EH (cell line): ENCODE measurements at regions not wholly inside any gene's neighbourhood (a gene's known extent, or its start where the extent isn't known, plus 50 kb on each side); places are given as distances from the start of the nearest gene placed in this dataset.
"Not testable (repeated sequence)": the region's sequence is repeated elsewhere in the genome, so short reads cannot be mapped to it uniquely, and the experiment has no call there.

Experiments
- DNase-seq: peaks from one replicate; pipeline ENCODE4 v3.0.0-alpha.2; 2015; ENCODE audit warnings: low read depth

- DNase-seq: not testable (repeated sequence)
These were observed 1441.2 kb upstream of the ACVR2A start for GRCh38 chr2:146403546-146404160.

DNA sequence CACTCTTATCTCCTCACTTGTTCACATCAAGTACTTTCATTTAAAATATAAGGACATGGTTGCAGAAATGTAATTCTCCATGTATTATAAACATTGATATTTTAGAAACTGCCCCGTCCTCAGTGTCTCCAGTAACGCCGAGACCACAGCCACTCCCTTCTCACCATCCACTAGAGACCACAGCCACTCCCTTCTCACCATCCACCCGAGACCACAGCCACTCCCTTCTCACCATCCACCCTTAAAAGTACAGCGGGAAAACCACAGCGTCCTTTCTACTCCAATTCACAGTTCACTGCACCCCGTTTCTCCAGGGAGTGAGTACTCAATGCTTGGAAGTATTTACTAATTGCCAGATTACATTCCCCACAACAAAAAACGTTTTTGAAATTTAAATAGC lies 1452.2 kb upstream of the ACVR2A start:
- DNase-seq: no peak

- DNase-seq: no peak
These were observed 1452.6 kb upstream of the ACVR2A start for GRCh38 chr2:146392186-146392585.

DNA sequence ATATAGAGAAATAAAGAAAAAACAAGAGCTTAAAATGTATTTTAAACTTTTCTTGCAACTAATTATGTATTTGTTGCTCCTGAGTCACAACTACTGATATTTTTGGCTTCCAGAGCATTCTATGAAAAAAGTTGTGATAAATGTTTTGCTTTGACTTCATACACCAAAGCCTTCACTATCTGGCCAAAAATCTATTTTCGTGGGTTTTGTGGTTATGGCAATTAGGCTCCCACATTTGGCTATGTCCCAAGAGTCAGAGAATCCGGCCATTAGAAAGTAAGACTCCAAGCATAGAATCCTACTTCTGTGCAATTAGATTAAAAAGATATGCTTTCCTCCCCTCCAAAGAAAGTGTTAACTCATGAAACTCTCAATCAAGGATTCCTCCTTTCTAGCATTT lies 1456.1 kb upstream of the ACVR2A start:
- peak; percentile 73 for DNase-seq

GRCh38 chr2:146386096-146386495 lies 1458.7 kb upstream of the ACVR2A start:
- DNase-seq: no peak

DNA sequence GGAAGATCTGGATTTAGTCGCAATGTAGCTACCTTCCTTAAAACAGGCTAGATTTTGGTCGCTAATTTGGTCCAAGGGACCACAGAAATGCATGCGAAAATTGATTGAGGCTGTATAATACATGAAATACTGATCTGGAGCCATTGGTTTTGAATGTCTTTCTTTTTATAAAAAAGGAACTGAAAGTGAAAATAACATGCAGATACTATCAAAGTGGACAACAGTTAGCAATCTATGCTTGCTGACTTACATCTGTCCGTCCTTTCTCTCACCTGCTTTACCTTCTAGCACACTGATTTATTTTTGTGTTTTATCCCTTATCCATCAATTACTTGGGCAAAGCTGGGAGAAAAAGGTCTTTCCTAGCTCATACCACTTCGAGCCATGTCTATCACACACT lies 1459.8 kb upstream of the ACVR2A start:
- no peak for DNase-seq

- DNase-seq: no peak
These were observed 1468.2 kb upstream of the ACVR2A start for GRCh38 chr2:146376511-146377064.

DNA sequence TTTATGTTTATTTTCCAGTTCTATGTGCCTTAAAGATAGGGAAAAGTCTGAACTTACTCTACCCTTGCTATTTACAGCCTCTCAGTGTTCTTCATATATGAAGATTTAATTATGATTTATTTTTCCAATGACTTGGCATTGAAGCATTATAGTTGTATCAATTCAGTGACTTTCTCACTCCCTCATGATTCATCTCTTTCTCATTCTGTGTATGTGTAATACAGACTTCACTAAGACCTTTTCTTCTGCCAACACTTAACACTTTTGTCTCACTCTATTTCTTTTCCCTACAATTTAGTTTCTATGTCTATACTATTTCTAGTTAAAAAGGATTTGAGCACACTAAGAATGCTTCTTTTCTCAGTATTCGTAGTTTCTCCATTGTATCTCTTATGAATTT lies 1470.3 kb upstream of the ACVR2A start:
- peak; percentile 1 for DNase-seq

DNA sequence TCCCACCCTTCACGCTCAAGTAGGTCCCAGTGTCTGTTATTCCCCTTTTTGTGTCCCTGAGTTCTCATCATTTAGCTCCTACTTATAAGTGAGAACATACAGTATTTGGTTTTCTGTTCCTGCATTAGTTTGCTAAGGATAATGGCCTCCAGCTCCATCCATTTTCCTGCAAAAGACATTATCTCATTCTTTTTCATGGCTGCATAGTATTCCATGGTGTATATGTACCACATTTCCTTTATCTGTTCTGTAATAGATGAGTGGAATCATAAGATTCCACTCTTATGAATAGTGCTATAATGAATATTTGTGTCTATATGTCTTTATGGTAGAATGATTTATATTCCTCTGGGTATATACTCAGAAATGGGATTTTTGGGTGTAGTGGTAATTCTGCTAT lies 1473.5 kb upstream of the ACVR2A start:
- not testable (repeated sequence) for DNase-seq

GRCh38 chr2:146370826-146371225 lies 1474.0 kb upstream of the ACVR2A start:
- peak; percentile 80 for DNase-seq

DNA sequence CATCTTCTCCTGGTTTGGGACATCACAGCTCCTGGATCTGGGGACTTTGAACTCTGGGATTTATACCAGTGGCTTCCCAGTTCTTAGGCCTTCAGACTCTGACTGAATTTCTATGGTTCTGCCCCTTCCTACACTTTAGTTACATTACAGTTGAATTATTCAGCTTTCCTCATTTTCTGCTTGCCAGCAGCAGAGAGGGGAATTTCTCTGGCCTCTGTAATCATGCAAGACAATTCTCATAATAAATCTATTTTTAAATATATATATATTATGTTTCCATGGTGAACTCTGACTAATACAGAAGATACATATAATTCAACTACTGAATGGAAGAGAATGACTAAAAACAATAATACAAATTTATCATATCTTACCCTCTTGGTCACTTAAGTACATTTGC lies 1478.6 kb upstream of the ACVR2A start:
- DNase-seq: peak; percentile 24

DNA sequence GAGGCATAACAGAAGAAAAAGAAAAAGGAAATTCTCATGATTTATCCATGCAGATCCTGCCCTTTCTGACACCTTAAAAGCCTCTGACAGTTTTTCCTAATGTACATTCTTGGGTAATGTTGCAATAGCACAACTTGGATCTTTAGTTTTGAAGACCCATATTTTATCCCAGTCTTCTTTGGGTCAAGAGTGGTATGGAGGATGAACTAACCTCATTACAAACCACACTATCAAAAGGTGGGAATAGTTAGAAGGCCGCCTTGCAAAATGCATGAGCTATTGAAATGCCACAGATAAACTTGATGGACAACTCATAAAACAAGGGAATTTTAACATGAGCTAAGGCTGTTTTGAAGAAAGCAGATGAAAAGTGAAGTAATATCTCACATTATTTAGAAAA lies 1479.8 kb upstream of the ACVR2A start:
- no peak for DNase-seq

DNA sequence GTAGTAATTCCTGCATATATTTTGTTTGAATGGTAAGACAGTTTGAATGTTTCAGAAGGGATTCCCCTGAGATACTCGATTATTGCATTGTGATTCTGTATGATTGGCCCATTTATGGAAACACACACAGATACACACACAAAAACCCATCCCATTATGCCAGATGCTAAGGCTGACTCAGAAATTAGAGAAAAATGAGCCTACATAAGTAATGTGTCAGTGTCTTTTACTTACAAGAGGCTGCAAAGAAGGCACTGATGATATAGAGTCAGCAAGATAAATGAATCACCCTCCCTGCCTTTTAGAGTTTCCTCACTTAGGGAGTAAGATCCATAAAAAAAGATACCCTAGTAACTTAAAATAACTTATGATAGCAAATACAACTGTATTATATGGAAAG lies 1481.1 kb upstream of the ACVR2A start:
- peak; percentile 33 for DNase-seq

DNA sequence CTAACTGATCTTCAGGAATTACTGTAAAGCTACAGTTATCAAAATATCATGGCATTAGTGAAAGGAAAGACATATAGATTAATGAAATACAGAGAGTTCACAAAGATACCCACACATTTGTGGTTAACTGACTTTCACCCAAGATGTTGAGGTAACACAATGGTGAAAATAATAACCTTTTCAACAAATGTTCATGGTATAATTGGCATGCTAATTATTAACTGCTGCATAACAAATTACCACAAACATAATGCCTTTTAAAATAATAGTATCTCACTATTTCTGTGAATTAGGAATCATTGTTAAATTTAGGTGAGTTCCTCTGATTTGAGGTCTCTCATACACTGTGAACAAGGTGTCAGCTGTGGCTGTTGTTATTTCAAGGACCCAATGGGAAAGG lies 1493.1 kb upstream of the ACVR2A start:
- DNase-seq: no peak

DNA sequence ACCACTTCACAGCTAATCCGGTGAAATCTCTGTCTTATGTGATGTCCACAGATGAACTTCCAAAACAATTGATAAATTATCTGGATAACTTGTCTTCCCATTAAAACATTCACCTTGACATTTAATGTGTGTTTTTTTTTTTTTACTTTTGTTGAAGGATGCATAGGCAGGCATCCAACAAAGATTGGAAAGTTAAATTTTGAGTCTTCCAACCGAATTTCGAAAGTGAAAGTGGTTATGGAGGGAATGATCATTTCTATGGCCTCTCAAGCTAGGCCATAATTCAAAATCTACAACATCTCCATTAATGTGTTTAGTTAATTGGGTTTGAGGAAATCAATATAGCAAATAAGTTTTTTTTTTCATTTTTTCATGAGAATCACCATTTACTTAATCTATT lies 1495.5 kb upstream of the ACVR2A start:
- DNase-seq: peak; percentile 15

- DNase-seq: peak; percentile 90
These were observed 1519.9 kb upstream of the ACVR2A start for GRCh38 chr2:146324951-146325350.

DNA sequence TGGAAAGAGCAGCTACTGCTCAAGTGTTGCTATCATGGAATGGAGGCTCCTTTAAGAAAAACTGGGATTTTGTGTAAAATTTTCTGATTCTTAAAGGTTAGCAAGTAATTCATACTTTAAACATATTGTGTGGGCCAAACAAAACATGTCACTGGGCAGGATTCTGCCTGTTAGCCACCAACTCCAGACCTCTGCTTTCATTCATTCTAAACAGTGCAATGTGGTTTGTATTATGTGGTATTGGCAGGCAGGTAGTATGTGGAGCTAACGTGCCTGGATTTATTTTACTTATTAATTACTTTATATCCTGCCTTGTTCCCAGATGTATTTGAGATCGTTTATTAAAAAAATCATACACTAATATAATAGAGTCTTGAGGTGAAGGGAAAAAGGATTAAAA lies 1521.3 kb upstream of the ACVR2A start:
- peak; percentile 27 for DNase-seq

DNA sequence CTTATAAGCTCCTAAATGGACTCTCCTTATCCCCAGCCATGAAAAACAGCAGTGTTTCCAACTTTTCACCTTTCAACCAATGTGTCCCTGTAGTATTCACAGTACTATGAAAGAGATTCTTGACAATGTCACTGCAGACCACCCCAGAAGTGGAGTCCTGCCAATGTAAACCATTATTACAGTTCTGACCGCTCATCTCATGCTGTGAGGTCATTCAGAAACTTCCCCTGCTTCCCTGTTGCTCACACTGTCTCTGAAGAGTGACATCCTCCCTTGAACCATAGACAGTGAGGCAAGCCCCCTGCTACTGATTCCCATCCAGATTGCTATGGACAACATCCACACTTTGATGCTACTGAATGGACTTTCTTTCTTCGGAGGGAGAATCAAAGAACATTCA lies 1523.7 kb upstream of the ACVR2A start:
- peak; percentile 55 for DNase-seq

- DNase-seq: peak; percentile 78
These were observed 1526.9 kb upstream of the ACVR2A start for GRCh38 chr2:146317959-146318358.

DNA sequence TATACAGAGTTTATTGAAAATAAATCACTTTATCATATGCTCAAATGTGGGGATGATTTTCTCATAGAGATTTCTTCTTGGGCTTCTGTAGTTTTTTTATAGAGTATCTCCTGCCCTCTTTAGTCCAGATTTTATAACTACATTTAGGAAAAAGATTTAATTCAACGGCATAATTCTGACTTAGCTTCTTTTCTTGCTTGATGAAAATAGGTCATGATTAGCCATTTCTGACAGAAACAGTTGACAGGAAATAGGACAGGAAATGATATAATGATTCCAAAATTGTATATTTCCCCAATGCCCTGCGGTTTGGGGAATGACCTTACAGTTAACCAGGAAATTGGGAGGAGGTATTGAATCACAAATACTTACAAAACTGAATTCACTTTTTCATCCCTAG lies 1531.9 kb upstream of the ACVR2A start:
- DNase-seq: peak; percentile 60

- no peak for DNase-seq
These were observed 1539.7 kb upstream of the ACVR2A start for GRCh38 chr2:146305164-146305563.

DNA sequence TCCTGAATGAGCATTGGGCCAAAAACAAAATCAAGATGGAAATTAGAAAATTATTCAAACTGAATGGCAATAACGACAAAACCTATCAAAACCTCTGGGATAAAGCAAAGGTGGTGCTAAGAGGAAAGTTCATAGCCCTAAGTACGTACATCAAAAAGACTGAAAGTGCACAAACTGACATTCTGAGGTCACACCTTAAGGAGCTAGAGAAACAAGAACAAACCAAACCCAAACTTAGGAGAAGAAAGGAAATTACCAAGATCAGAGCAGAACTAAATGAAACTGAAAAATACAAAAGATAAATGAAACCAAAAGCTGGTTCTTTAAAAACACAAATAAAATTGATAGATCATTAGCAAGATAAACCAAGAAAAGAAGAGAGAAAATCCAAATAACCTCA lies 1543.5 kb upstream of the ACVR2A start:
- DNase-seq: no peak

DNA sequence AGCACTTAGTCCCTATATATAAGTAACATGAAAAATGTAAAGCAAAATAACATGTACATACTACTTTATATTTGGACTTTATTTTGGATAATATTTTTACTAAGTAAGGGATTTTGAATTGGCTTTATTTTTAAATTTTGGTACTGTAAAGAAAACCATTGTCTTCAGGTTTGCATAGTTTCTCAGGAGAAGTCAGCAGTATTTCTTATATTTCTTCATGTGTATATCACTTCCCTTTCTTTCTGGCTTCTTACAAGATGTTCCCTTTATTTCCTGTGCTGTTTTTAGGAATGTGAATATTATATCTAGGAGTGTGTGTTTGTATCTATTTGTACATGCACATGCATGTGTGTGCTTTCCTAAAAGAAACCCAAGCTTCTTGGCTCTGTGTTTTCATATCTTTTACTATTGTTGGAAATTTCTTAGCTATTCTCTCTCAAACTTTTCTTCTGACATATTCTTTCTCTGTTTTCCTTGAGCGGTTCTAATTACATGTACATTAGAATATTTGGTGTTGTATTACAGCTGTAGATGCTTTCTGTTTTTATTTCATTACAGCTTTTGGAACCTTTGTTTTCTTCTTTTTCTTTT lies 1549.7 kb upstream of the ACVR2A start:
- peak; percentile 31 for DNase-seq

DNA sequence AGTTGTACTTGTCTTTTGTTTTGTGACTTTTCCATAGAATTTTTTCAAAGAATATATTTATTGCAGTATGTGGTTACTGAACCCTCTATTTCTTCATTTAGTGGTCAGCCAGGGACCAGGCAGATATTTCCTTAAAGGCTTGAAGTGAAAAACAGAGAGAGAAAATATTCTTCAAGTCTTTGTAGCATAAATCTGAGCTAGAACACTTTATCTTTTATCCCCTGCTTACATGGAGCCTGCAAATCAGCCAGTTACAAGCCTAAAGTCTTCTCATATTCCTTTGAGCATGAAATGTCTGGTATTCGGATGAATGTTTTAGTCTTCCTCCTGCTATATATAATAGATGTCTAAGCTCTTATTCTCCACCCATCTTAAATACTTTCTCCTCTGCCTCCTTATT lies 1557.5 kb upstream of the ACVR2A start:
- peak; percentile 25 for DNase-seq
